ENCODE measurements at regions not wholly inside any gene's neighbourhood (a gene's known extent, or its start where the extent isn't known, plus 50 kb on each side); places are given as distances from the start of the nearest gene placed in this dataset.

DNA sequence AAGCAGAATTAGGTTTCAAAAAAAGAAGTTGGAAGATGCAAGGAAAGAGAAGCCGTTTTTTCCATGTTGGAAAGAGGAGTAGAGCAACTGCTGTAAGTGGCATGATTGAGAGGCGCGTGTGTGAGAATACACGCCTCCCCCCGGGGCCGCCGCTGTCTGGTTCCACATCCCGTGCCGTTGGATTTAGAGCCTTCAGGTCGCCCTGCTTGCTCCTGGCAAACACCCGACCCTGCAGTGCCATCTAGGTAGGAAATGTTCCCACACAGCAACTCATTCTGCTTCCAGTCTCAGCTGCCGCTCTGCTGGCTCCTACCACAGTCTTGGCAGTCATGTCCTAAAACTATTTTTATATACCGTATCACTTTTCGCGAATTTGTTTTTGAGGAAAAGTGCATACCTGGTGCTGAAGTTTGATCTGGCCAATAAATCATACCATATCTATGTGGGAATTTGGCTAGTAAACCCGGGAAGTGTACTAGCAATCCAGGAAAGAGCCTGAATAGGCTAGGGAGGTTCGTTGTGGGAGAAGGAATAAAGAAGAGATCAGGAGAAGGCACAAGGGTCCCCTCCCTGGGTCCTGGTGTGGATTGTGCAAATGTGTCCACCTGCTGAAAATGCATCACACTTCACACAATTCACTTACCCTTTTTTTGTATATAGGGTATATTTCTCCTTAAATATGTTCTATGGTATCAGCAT, 372.7 kb downstream of the FBXO15 start:
- no peaks in the 10 kb centered on the region for H3K4me1 ChIP-seq (ENCODE audit: control insufficient read depth, insufficient read depth, low read length)
- H3K4me3 ChIP-seq (ENCODE audit: low read length in 2 of 2): no peak overlapping the region
- H3K9ac ChIP-seq (ENCODE audit: low read length in 2 of 2): no peak overlapping the region
- no peak overlapping the region for H3K27ac ChIP-seq (ENCODE audit: low read length)
- no peaks in the 10 kb centered on the region for H3K27me3 ChIP-seq (ENCODE audit: control insufficient read depth in 1 of 2, insufficient read depth in 2 of 2, low read length in 2 of 2)
- no peaks in the 10 kb centered on the region for H3K9me3 ChIP-seq (ENCODE audit: control insufficient read depth in 2 of 2, low read length in 2 of 2)
- H3K36me3 ChIP-seq (ENCODE audit: control insufficient read depth in 2 of 2, insufficient read depth in 2 of 2, low read length in 2 of 2): no peaks in the 10 kb centered on the region

DNA sequence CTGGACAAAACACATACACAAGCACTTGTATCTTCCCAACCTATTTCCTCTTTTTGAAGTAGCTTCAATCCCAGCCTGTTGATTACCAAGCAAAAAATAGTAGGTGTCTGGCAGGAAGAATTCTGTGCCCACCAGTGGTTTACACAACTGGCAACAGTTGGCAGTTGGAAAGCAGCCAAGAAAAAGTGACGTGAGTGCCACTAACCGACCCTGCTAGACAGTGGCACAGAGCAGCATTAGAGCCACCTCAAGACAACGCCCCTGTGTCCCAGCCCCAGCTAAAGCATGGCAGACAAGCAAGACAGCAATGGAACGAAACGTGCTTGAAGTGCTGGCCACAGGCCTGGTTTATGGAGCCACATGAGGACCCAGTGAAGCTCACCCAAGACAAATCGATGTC, 379.6 kb downstream of the FBXO15 start:
- Histone ChIP-seq H3K9ac (ENCODE audit: low read length in 2 of 2) (no peak overlapping the region), H3K4me1 (ENCODE audit: control insufficient read depth, insufficient read depth, low read length) (no peaks in the 10 kb centered on the region), H3K9me3 (ENCODE audit: control insufficient read depth in 2 of 2, low read length in 2 of 2) (no peaks in the 10 kb centered on the region), H3K27me3 (ENCODE audit: control insufficient read depth in 1 of 2, insufficient read depth in 2 of 2, low read length in 2 of 2) (no peaks in the 10 kb centered on the region), H3K27ac (ENCODE audit: low read length) (no peak overlapping the region), H3K4me3 (ENCODE audit: low read length in 2 of 2) (no peak overlapping the region), H3K36me3 (ENCODE audit: control insufficient read depth in 2 of 2, insufficient read depth in 2 of 2, low read length in 2 of 2) (no peaks in the 10 kb centered on the region)

DNA sequence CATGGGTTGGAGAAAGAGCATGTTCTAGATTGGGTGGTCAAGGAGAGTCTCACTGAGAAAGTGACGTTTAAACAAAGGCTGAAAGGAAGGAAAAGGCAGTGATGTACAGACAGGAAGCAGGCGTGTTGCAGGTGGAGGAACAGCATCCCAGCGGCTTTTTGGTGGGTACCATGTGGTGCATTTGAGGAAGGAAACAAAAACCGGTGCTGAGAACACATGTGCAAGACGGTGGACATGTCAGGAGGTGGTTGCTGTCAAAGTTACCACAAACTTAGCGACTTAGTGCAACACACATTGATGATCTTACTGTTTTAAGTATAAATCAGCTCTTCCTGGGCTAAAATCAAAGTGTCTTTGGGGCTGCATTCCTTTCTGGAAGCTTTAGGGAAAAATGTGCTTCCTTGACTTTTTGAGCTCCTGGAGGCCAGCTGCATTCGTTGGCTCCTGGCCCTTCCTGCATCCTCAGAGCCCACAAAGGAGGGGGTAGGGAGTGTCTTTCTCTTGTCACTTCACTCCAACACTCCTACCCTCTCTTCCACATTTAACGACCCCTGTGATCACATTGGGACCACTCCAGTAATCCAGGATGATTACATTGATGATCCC, 380.6 kb downstream of the FBXO15 start:
- H3K4me1 ChIP-seq (ENCODE audit: control insufficient read depth, insufficient read depth, low read length): no peaks in the 10 kb centered on the region
- H3K9me3 ChIP-seq (ENCODE audit: control insufficient read depth in 2 of 2, low read length in 2 of 2): no peaks in the 10 kb centered on the region
- no peaks in the 10 kb centered on the region for H3K27me3 ChIP-seq (ENCODE audit: control insufficient read depth in 1 of 2, insufficient read depth in 2 of 2, low read length in 2 of 2)
- no peak overlapping the region for H3K9ac ChIP-seq (ENCODE audit: low read length in 2 of 2)
- no peak overlapping the region for H3K27ac ChIP-seq (ENCODE audit: low read length)
- H3K36me3 ChIP-seq (ENCODE audit: control insufficient read depth in 2 of 2, insufficient read depth in 2 of 2, low read length in 2 of 2): no peaks in the 10 kb centered on the region
- no peak overlapping the region for H3K4me3 ChIP-seq (ENCODE audit: low read length in 2 of 2)

DNA sequence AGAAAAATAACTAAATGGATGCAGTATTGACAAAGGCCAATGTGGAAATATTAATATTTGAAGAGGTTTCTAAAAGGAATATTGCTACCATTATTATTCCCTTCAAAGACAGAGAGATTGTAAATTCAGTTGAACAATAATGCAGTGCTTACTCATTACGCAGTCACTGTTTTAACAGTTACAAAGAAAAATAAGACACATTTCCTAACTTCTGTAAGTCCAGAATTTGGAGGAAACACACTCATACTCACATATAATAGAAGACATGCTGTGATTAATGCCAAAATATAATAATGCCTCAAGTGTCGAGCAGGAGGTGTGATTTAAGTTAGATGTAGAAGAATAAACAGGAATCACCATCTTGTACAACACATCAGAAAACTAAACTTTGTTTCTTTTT, 389.2 kb downstream of the FBXO15 start:
- Histone ChIP-seq H3K9ac (ENCODE audit: low read length in 2 of 2) (no peak overlapping the region), H3K4me3 (ENCODE audit: low read length in 2 of 2) (no peak overlapping the region), H3K4me1 (ENCODE audit: control insufficient read depth, insufficient read depth, low read length) (no peaks in the 10 kb centered on the region), H3K36me3 (ENCODE audit: control insufficient read depth in 2 of 2, insufficient read depth in 2 of 2, low read length in 2 of 2) (no peaks in the 10 kb centered on the region), H3K27me3 (ENCODE audit: control insufficient read depth in 1 of 2, insufficient read depth in 2 of 2, low read length in 2 of 2) (no peaks in the 10 kb centered on the region), H3K9me3 (ENCODE audit: control insufficient read depth in 2 of 2, low read length in 2 of 2) (no peaks in the 10 kb centered on the region), H3K27ac (ENCODE audit: low read length) (no peak overlapping the region)

DNA sequence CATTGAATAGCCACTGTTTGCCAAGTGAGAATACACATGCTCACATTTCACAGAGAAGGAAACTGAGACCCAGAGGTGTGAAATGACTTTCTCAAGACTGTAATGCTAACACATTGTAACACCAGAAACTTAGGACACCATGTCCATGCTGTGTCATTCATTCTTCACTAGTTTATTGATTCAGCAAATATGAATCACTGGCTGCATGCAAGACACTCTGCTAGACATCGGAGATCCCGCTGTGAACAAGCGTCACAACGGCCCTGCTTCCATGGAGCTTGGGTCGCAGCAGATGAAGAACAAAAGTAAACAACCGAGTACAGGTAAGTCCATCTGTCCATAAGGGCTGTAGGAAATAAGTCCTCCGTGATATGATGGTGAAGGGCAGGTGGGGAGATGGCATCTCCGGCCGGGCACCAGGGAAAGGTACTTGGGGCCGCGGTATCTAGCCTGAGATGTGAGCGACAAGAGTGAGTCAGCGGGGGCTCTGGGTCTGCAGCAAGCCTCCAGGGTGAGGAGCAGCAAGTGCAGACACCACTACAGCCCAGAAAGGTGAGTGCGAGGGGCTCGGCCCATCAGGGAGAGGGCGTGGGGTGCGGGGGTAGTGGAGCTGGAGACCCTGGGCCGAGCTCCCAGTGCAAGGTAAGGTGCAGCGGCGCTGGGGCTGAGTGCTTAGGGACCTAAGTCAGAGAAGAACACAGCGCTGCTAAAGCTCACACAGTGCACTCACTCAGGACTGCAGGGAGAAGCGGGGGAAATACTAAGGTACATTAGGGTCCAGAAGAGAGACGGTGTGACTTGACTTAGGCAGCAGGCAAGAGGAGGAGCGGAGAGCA, 391.2 kb downstream of the FBXO15 start:
- Histone ChIP-seq H3K9me3 (ENCODE audit: control insufficient read depth in 2 of 2, low read length in 2 of 2) (no peaks in the 10 kb centered on the region), H3K4me3 (ENCODE audit: low read length in 2 of 2) (no peak overlapping the region), H3K36me3 (ENCODE audit: control insufficient read depth in 2 of 2, insufficient read depth in 2 of 2, low read length in 2 of 2) (no peaks in the 10 kb centered on the region), H3K4me1 (ENCODE audit: control insufficient read depth, insufficient read depth, low read length) (no peaks in the 10 kb centered on the region), H3K27me3 (ENCODE audit: control insufficient read depth in 1 of 2, insufficient read depth in 2 of 2, low read length in 2 of 2) (no peaks in the 10 kb centered on the region), H3K27ac (ENCODE audit: low read length) (no peak overlapping the region), H3K9ac (ENCODE audit: low read length in 2 of 2) (no peak overlapping the region)

DNA sequence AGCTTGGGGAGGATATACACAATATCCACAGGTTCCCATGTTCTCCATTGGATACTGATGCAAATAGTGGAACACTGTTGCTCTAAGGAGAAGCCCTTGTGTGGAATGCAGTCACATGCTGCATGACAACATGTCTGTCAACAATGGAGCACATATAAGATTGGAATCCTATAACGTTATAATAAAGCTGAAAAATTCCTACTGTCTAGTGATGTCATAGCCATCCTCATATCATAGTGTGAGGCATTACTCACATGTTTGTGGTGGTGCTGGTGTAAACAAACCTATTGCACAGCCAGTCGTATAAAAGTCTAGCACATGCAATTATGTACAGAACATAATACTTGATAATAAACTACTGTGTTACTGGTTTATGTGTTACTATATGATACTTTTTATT, 394.7 kb downstream of the FBXO15 start:
- Histone ChIP-seq H3K4me3 (ENCODE audit: low read length in 2 of 2) (no peak overlapping the region), H3K4me1 (ENCODE audit: control insufficient read depth, insufficient read depth, low read length) (no peaks in the 10 kb centered on the region), H3K9ac (ENCODE audit: low read length in 2 of 2) (no peak overlapping the region), H3K27ac (ENCODE audit: low read length) (no peak overlapping the region), H3K27me3 (ENCODE audit: control insufficient read depth in 1 of 2, insufficient read depth in 2 of 2, low read length in 2 of 2) (no peaks in the 10 kb centered on the region), H3K36me3 (ENCODE audit: control insufficient read depth in 2 of 2, insufficient read depth in 2 of 2, low read length in 2 of 2) (no peaks in the 10 kb centered on the region), H3K9me3 (ENCODE audit: control insufficient read depth in 2 of 2, low read length in 2 of 2) (no peaks in the 10 kb centered on the region)

DNA sequence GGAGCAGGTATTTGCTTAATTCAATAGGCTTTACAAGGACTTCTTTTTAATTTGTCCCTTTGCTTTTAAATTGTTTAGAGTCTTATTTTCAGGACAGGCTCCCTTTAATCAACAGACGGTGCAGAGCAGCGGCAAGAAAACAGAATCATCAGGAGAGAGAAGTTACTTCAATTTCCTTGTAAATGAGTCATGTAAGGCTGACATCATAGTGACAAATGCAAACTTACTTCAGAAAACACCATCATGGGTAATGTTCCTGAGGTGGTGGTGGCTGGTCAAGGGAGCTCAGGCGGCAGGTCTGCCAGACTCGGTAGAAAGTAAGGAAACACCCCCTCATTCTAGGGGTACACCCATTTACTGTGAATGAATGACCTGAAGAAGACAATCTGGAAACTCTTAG, 395.1 kb downstream of the FBXO15 start:
- H3K27ac ChIP-seq (ENCODE audit: low read length): no peak overlapping the region
- no peak overlapping the region for H3K4me3 ChIP-seq (ENCODE audit: low read length in 2 of 2)
- no peak overlapping the region for H3K9ac ChIP-seq (ENCODE audit: low read length in 2 of 2)
- H3K27me3 ChIP-seq (ENCODE audit: control insufficient read depth in 1 of 2, insufficient read depth in 2 of 2, low read length in 2 of 2): no peaks in the 10 kb centered on the region
- H3K36me3 ChIP-seq (ENCODE audit: control insufficient read depth in 2 of 2, insufficient read depth in 2 of 2, low read length in 2 of 2): no peaks in the 10 kb centered on the region
- H3K4me1 ChIP-seq (ENCODE audit: control insufficient read depth, insufficient read depth, low read length): no peaks in the 10 kb centered on the region
- no peaks in the 10 kb centered on the region for H3K9me3 ChIP-seq (ENCODE audit: control insufficient read depth in 2 of 2, low read length in 2 of 2)

DNA sequence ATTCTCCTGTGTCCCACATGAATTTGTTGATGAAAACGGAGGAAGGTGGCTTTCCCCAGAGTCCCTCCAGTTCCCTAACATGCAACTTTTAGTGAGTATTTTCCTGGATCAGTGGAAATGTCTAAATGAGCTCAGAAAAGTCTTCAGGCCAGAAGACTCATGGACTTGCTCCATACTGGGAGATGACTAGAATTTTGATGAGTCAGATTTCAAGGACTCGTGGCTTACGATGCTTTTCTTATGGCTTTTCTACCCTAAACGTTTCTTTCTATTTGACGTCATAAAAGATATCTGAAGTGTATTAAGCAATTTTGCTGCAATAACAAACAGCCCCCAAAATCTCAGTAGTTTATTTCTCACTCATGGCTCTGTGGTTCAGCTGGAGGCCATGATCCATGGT, 397.6 kb downstream of the FBXO15 start:
- no peak overlapping the region for H3K4me3 ChIP-seq (ENCODE audit: low read length in 2 of 2)
- no peak overlapping the region for H3K9ac ChIP-seq (ENCODE audit: low read length in 2 of 2)
- H3K36me3 ChIP-seq (ENCODE audit: control insufficient read depth in 2 of 2, insufficient read depth in 2 of 2, low read length in 2 of 2): no peaks in the 10 kb centered on the region
- H3K27ac ChIP-seq (ENCODE audit: low read length): no peak overlapping the region
- H3K27me3 ChIP-seq (ENCODE audit: control insufficient read depth in 1 of 2, insufficient read depth in 2 of 2, low read length in 2 of 2): no peaks in the 10 kb centered on the region
- no peaks in the 10 kb centered on the region for H3K9me3 ChIP-seq (ENCODE audit: control insufficient read depth in 2 of 2, low read length in 2 of 2)
- H3K4me1 ChIP-seq (ENCODE audit: control insufficient read depth, insufficient read depth, low read length): no peaks in the 10 kb centered on the region

DNA sequence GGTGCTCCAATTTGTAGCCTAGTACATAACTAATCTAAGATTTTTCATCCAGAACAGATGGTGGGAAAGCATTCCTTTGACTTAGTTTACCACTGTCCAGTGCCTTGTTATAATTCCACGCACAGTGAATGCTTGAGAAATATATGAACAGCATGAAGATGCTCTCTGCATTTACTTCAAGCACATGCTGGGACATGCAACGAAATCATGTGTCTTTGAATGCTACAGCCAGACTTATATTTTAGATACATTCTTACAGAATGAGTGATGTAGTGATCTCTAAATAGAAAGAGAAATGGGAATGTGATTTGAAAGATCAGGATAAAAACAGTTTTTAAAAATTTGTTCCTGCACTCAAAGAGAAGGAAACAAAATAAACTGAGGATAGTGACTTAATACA, 398.3 kb downstream of the FBXO15 start:
- Histone ChIP-seq H3K9me3 (ENCODE audit: control insufficient read depth in 2 of 2, low read length in 2 of 2) (no peaks in the 10 kb centered on the region), H3K4me1 (ENCODE audit: control insufficient read depth, insufficient read depth, low read length) (no peaks in the 10 kb centered on the region), H3K9ac (ENCODE audit: low read length in 2 of 2) (no peak overlapping the region), H3K27me3 (ENCODE audit: control insufficient read depth in 1 of 2, insufficient read depth in 2 of 2, low read length in 2 of 2) (no peaks in the 10 kb centered on the region), H3K27ac (ENCODE audit: low read length) (no peak overlapping the region), H3K4me3 (ENCODE audit: low read length in 2 of 2) (no peak overlapping the region), H3K36me3 (ENCODE audit: control insufficient read depth in 2 of 2, insufficient read depth in 2 of 2, low read length in 2 of 2) (no peaks in the 10 kb centered on the region)

DNA sequence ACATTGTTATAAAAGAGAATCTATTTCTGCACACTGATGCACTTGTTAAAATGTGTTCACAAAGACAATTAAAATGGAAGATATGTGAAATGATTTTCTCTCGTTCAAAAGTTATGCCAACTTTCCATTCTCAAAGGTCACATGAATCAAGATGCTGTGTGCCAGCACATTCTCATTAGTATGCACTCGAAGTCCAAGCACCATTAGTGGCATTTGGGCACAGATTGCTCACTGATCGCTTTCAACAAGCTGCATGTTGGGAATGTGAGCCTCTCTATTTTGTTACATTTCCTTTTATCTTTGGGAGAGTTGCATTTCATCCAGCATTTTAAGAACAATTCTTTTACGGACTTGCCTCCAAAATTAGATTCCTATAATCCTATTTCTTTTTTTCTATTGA, 398.9 kb downstream of the FBXO15 start:
- no peaks in the 10 kb centered on the region for H3K9me3 ChIP-seq (ENCODE audit: control insufficient read depth in 2 of 2, low read length in 2 of 2)
- no peaks in the 10 kb centered on the region for H3K4me1 ChIP-seq (ENCODE audit: control insufficient read depth, insufficient read depth, low read length)
- H3K9ac ChIP-seq (ENCODE audit: low read length in 2 of 2): no peak overlapping the region
- H3K36me3 ChIP-seq (ENCODE audit: control insufficient read depth in 2 of 2, insufficient read depth in 2 of 2, low read length in 2 of 2): no peaks in the 10 kb centered on the region
- H3K4me3 ChIP-seq (ENCODE audit: low read length in 2 of 2): no peak overlapping the region
- H3K27me3 ChIP-seq (ENCODE audit: control insufficient read depth in 1 of 2, insufficient read depth in 2 of 2, low read length in 2 of 2): no peaks in the 10 kb centered on the region
- no peak overlapping the region for H3K27ac ChIP-seq (ENCODE audit: low read length)

DNA sequence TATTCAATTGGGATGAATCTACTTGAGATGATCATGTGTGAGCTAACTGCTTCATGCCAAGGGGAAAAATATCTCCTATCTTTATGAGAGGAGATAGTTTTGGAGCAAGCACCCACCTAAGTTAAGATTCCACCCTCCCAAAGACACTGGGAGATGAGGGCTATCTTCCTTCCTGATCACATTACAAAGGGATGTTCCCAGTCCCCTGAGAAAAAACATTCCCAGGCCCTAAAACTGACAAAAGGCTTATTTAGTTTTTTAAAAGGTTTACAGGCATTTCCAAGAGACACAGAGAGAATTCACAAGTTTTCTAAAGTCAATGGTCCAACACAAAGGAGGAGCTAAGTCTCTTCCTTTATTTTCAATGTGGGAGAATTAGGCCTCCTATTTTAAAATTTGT, 401.5 kb downstream of the FBXO15 start:
- no peaks in the 10 kb centered on the region for H3K27me3 ChIP-seq (ENCODE audit: control insufficient read depth in 1 of 2, insufficient read depth in 2 of 2, low read length in 2 of 2)
- H3K27ac ChIP-seq (ENCODE audit: low read length): no peak overlapping the region
- no peak overlapping the region for H3K4me3 ChIP-seq (ENCODE audit: low read length in 2 of 2)
- no peaks in the 10 kb centered on the region for H3K36me3 ChIP-seq (ENCODE audit: control insufficient read depth in 2 of 2, insufficient read depth in 2 of 2, low read length in 2 of 2)
- no peaks in the 10 kb centered on the region for H3K4me1 ChIP-seq (ENCODE audit: control insufficient read depth, insufficient read depth, low read length)
- no peaks in the 10 kb centered on the region for H3K9me3 ChIP-seq (ENCODE audit: control insufficient read depth in 2 of 2, low read length in 2 of 2)
- H3K9ac ChIP-seq (ENCODE audit: low read length in 2 of 2): no peak overlapping the region
